GM12878 (cell line): ENCODE measurements at regions not wholly inside any gene's neighbourhood (a gene's known extent, or its start where the extent isn't known, plus 50 kb on each side); places are given as distances from the start of the nearest gene placed in this dataset.

ENCODE experiments used
- ATAC-seq: fragments of 200-7000 bp; cut with Tn5 transposase; 3 replicates; pipeline ENCODE4 v1.9.1; 2020; ENCODE audit warnings: mild to moderate bottlenecking, moderate library complexity
- BruUV-seq: library from RNA; stranded (reverse); fragments of 400-500 nt; replicated peaks from 2 replicates; lab custom pipeline; 2021; lab: Mats Ljungman, UMichigan
- CTCF ChIA-PET: fragments of 300-600 bp; sonication (Branson Sonifier 250); formaldehyde crosslinking; extraction: SDS; loops from one replicate; lab custom pipeline; 2021; ENCODE audit warnings: inconsistent platforms; lab: Yijun Ruan, JAX
- POLR2A ChIA-PET: fragments of 350-600 bp; formaldehyde crosslinking; extraction: SDS; loops from one replicate; lab custom pipeline; 2021; ENCODE audit warnings: inconsistent platforms; lab: Charles Lee
- RAD21 ChIA-PET: fragments of 300-600 bp; sonication (Branson Sonifier 250); formaldehyde crosslinking; loops from one replicate; lab custom pipeline; 2023; ENCODE audit warnings: antibody characterized with exemption; ENCODE audit not compliant: unreplicated experiment; lab: Charles Lee
- SMC1A ChIA-PET: fragments of 300-600 bp; sonication (Branson Sonifier 250); formaldehyde crosslinking; loops from one replicate; lab custom pipeline; 2023; ENCODE audit not compliant: unreplicated experiment, uncharacterized antibody; lab: Charles Lee
- DNase-seq: peaks from one replicate; pipeline ENCODE4 v3.0.0-alpha.2; 2011; ENCODE audit warnings: low read depth, low spot score
- FAIRE-seq: peaks from 3 replicates; lab custom pipeline; 2011; peaks lifted over from hg19 to GRCh38; lab: Jason Lieb, UNC
- H2AFZ ChIP-seq: 2 replicates; pipeline ENCODE4 v1.6.0; 2011; ENCODE audit warnings: low read depth, low read length, control low read depth; ENCODE audit not compliant: control insufficient read depth
- H3K27ac ChIP-seq: 2 replicates; pipeline ENCODE4 v1.5.1; 2011; ENCODE audit warnings: control low read depth; ENCODE audit not compliant: control insufficient read depth, insufficient read depth
- H3K27me3 ChIP-seq, 2 experiments: replicated peaks in 1 of 2; 2 replicates each; pipeline versions ENCODE4 v1.6.0 to v1.6.1; 2011; ENCODE audit warnings: low read length in 1 of 2; ENCODE audit not compliant: control insufficient read depth in 2 of 2, insufficient read depth in 2 of 2
- H3K36me3 ChIP-seq, 2 experiments: 2 replicates each; pipeline ENCODE4 v1.5.1; 2011; ENCODE audit warnings: low read length in 1 of 2; ENCODE audit not compliant: control insufficient read depth in 2 of 2, insufficient read depth in 2 of 2
- H3K4me1 ChIP-seq: 2 replicates; pipeline ENCODE4 v1.6.1; 2011; ENCODE audit warnings: mild to moderate bottlenecking, low read length, moderate library complexity, mixed read lengths; ENCODE audit not compliant: control insufficient read depth, insufficient read depth
- H3K4me2 ChIP-seq: 2 replicates; pipeline ENCODE4 v1.6.0; 2011; ENCODE audit warnings: control low read depth; ENCODE audit not compliant: control insufficient read depth, insufficient read depth
- H3K4me3 ChIP-seq: fragments of 200-600 bp; sonication (generic); 2 replicates; pipeline ENCODE4 v1.5.1; 2016
- H3K79me2 ChIP-seq: 2 replicates; pipeline ENCODE4 v1.6.0; 2011; ENCODE audit warnings: low read length; ENCODE audit not compliant: control insufficient read depth, insufficient read depth
- H3K9ac ChIP-seq: 2 replicates; pipeline ENCODE4 v1.8.0; 2011; ENCODE audit warnings: low read length, control low read depth, mixed read lengths; ENCODE audit not compliant: control insufficient read depth, insufficient read depth
- H3K9me3 ChIP-seq: replicated peaks from 3 replicates; pipeline ENCODE4 v1.5.1; 2011; ENCODE audit warnings: mild to moderate bottlenecking, low read length; ENCODE audit not compliant: control insufficient read depth, insufficient read depth
- H4K20me1 ChIP-seq: 2 replicates; pipeline ENCODE4 v1.6.0; 2011; ENCODE audit not compliant: control insufficient read depth, insufficient read depth
- BCL11A ChIP-seq: IDR thresholded peaks from 2 replicates; pipeline ENCODE4 v1.6.1; 2011; ENCODE audit warnings: low read depth, low read length
- CBX3 ChIP-seq: fragments of 200-600 bp; sonication (generic); IDR thresholded peaks from 2 replicates; pipeline ENCODE4 v1.6.1; 2016; ENCODE audit warnings: low read depth, borderline replicate concordance
- CREB1 ChIP-seq: IDR thresholded peaks from 2 replicates; pipeline ENCODE4 v1.6.1; 2012; ENCODE audit warnings: low read depth, mild to moderate bottlenecking, inconsistent platforms
- IKZF2 ChIP-seq, 2 experiments: fragments of 450-650 bp; IDR thresholded peaks; 2 replicates each; pipeline ENCODE4 v1.6.1; 2017; ENCODE audit warnings: mild to moderate bottlenecking in 2 of 2, moderate library complexity in 2 of 2
- KLF5 ChIP-seq: fragments of 450-650 bp; IDR thresholded peaks from 2 replicates; pipeline ENCODE4 v1.6.1; 2014; ENCODE audit warnings: mild to moderate bottlenecking; ENCODE audit not compliant: partially characterized antibody
- MEF2A ChIP-seq: IDR thresholded peaks from 2 replicates; pipeline ENCODE4 v1.6.1; 2011; ENCODE audit warnings: low read depth, mild to moderate bottlenecking, low read length, moderate library complexity; ENCODE audit not compliant: insufficient read depth
- PRDM15 ChIP-seq: fragments of 450-650 bp; formaldehyde crosslinking; IDR thresholded peaks from 2 replicates; pipeline ENCODE4 v1.4.0; 2020; ENCODE audit warnings: mild to moderate bottlenecking, moderate library complexity
- SMARCA5 ChIP-seq: fragments of 450-650 bp; IDR thresholded peaks from 2 replicates; pipeline ENCODE4 v1.6.1; 2017; ENCODE audit warnings: mild to moderate bottlenecking
- STAT1 ChIP-seq: fragments of 450-650 bp; conservative IDR thresholded peaks from 2 replicates; pipeline ENCODE4 v1.6.1; 2014; ENCODE audit warnings: antibody characterized with exemption, mild to moderate bottlenecking
- SUZ12 ChIP-seq: fragments of 200-600 bp; sonication (generic); IDR thresholded peaks from one replicate; pipeline ENCODE4 v1.6.1; 2018; ENCODE audit warnings: antibody characterized with exemption, mild to moderate bottlenecking; ENCODE audit not compliant: unreplicated experiment
- TBL1XR1 ChIP-seq: IDR thresholded peaks from 2 replicates; pipeline ENCODE4 v1.6.1; 2012; ENCODE audit warnings: low read depth, low read length, improper control_type of control experiment
- TCF7 ChIP-seq: IDR thresholded peaks from 2 replicates; pipeline ENCODE4 v1.6.1; 2014; ENCODE audit warnings: antibody characterized with exemption, borderline replicate concordance
- WRNIP1 ChIP-seq: IDR thresholded peaks from 2 replicates; pipeline ENCODE4 v1.6.1; 2011; ENCODE audit warnings: low read depth, low read length, improper control_type of control experiment, borderline replicate concordance
- in situ Hi-C: fragments of 300-500 bp; cut with MboI; formaldehyde crosslinking; loops from 9 replicates; pipeline ENCODE4 v1.14.3; 2018; ENCODE audit warnings: mixed read lengths
- intact Hi-C: fragments of 100-400 bp; cut with micrococcal nuclease; formaldehyde crosslinking; loops from one replicate; pipeline ENCODE4 v1.14.2; 2022; ENCODE audit not compliant: unreplicated experiment
- TF ChIP-seq, protein P1 (sequence below): fragments of 450-650 bp; IDR thresholded peaks from 2 replicates; pipeline ENCODE4 v1.6.1; 2018; ENCODE audit warnings: borderline replicate concordance, mild to moderate bottlenecking; ENCODE audit not compliant: partially characterized antibody
- TF ChIP-seq, protein P2 (sequence below): IDR thresholded peaks from 2 replicates; pipeline ENCODE4 v1.6.1; 2012; ENCODE audit warnings: low read depth, low read length, improper control_type of control experiment
- TF ChIP-seq, protein P3 (sequence below): IDR thresholded peaks from 2 replicates; pipeline ENCODE4 v1.6.1; 2011; ENCODE audit warnings: borderline replicate concordance, low read depth, mild to moderate bottlenecking, moderate library complexity, low read length; ENCODE audit not compliant: insufficient read depth, poor library complexity, severe bottlenecking

GRCh38 chr7:121456015-121456414, 59.9 kb upstream of the FAM3C start (continued):
- TF ChIP-seq, protein P1, sequence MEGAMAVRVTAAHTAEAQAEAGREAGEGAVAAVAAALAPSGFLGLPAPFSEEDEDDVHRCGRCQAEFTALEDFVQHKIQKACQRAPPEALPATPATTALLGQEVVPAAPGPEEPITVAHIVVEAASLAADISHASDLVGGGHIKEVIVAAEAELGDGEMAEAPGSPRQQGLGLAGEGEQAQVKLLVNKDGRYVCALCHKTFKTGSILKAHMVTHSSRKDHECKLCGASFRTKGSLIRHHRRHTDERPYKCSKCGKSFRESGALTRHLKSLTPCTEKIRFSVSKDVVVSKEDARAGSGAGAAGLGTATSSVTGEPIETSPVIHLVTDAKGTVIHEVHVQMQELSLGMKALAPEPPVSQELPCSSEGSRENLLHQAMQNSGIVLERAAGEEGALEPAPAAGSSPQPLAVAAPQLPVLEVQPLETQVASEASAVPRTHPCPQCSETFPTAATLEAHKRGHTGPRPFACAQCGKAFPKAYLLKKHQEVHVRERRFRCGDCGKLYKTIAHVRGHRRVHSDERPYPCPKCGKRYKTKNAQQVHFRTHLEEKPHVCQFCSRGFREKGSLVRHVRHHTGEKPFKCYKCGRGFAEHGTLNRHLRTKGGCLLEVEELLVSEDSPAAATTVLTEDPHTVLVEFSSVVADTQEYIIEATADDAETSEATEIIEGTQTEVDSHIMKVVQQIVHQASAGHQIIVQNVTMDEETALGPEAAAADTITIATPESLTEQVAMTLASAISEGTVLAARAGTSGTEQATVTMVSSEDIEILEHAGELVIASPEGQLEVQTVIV, result no peak
- TF ChIP-seq STAT1, result no peak
- TF ChIP-seq CREB1, result no peak
- TF ChIP-seq TBL1XR1, result no peak
- no peak for TF ChIP-seq BCL11A
- TF ChIP-seq CBX3, result no peak

DNA sequence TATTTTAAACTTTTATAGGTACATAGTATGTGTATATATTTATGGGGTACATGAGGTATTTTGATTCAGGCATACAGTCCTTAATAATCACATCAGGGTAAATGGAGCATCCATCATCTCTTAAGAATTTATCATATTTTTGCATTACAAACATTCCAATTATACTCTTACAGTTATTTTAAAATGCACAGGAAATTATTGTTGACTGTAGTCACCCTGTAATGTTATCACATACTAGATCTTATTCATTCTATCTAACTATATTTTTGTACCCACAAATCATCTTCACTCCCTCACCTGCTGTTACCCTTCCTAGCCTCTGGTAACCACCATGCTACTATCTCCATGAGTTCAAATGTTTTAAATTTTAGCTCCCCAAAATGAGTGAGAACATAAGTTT, 56.3 kb upstream of the FAM3C start:
- DNase-seq (no peak), ATAC-seq (no peak), FAIRE-seq (no peak)
- Histone ChIP-seq H3K4me2 (no peak overlapping the region), H3K36me3 (no peaks in the 10 kb centered on the region), H3K27ac (no peak overlapping the region), H4K20me1 (no peaks in the 10 kb centered on the region), H3K4me3 (no peak overlapping the region), H3K4me1 (no peaks in the 10 kb centered on the region), H3K9ac (no peak overlapping the region), H3K79me2 (no peaks in the 10 kb centered on the region), H3K27me3 (no peaks in the 10 kb centered on the region), H3K9me3 (no peaks in the 10 kb centered on the region), H2AFZ (no peak overlapping the region)
- no TSS peak for BruUV-seq
- intact Hi-C loops, result no loop called here
- ChIA-PET CTCF (interaction anchor here (0.6 to 2.1 kb wide), 2 partner anchors 13 to 49 kb away, joined by 4 to 5 read pairs; no protein-coding TSS in a partner anchor), POLR2A (no interaction called here), RAD21 (no interaction called here), SMC1A (interaction anchor here (1.6 kb wide), 1 partner anchor 173 kb away, joined by 3 read pairs; no protein-coding TSS in a partner anchor)
- in situ Hi-C loops, result no loop called here
- TF ChIP-seq, protein P2, sequence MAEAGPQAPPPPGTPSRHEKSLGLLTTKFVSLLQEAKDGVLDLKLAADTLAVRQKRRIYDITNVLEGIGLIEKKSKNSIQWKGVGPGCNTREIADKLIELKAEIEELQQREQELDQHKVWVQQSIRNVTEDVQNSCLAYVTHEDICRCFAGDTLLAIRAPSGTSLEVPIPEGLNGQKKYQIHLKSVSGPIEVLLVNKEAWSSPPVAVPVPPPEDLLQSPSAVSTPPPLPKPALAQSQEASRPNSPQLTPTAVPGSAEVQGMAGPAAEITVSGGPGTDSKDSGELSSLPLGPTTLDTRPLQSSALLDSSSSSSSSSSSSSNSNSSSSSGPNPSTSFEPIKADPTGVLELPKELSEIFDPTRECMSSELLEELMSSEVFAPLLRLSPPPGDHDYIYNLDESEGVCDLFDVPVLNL, result no peak
- TF ChIP-seq, protein P3, sequence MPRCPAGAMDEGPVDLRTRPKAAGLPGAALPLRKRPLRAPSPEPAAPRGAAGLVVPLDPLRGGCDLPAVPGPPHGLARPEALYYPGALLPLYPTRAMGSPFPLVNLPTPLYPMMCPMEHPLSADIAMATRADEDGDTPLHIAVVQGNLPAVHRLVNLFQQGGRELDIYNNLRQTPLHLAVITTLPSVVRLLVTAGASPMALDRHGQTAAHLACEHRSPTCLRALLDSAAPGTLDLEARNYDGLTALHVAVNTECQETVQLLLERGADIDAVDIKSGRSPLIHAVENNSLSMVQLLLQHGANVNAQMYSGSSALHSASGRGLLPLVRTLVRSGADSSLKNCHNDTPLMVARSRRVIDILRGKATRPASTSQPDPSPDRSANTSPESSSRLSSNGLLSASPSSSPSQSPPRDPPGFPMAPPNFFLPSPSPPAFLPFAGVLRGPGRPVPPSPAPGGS, result no peak
- no peak for TF ChIP-seq SUZ12
- TF ChIP-seq IKZF2 (IDR thresholded peaks at IDR 0.05), result no peak
- no peak for TF ChIP-seq WRNIP1
- TF ChIP-seq TBL1XR1, result no peak
- TF ChIP-seq PRDM15 (CRISPR knock-in tag), result no peak
- TF ChIP-seq SMARCA5, result no peak
- TF ChIP-seq MEF2A, result no peak
- no peak for TF ChIP-seq TCF7
- TF ChIP-seq KLF5, result no peak
